Loucy (cell line): ENCODE measurements at regions not wholly inside any gene's neighbourhood (a gene's known extent, or its start where the extent isn't known, plus 50 kb on each side); places are given as distances from the start of the nearest gene placed in this dataset.

ENCODE experiments used
- CTCF ChIP-seq: fragments of 200-600 bp; sonication (generic); conservative IDR thresholded peaks from 2 replicates; pipeline ENCODE4 v1.5.1; 2014; ENCODE audit warnings: mild to moderate bottlenecking, antibody characterized with exemption, low read length
- EZH2phosphoT487 ChIP-seq: fragments of 200-600 bp; IDR thresholded peaks from 2 replicates; pipeline ENCODE4 v1.6.1; 2018; ENCODE audit warnings: antibody characterized with exemption, mild to moderate bottlenecking, moderate library complexity, borderline replicate concordance

DNA sequence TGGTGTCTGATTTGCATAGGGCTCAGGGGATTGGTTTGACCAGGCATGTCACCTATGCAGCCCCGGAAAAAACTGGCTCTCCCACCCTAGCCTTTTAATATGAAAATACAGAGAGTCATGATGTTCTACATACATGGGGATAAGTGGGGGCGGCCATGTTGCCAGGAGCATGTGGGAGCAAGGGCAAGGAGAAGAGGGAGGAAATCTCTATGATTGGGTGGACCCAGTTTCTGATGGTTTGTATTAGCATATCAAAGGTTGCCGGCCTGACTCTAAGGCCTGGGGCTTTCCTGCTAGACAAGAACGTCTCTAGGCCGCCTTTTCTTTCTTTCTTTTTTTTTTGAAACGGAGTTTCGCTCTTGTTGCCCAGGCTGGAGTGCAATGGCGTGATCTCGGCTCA is 123.4 kb upstream of the CPSF6 start:
- TF ChIP-seq CTCF (no peak), EZH2phosphoT487 (no peak)
